SH-SY5Y (cell line): ENCODE measurements at regions not wholly inside any gene's neighbourhood (a gene's known extent, or its start where the extent isn't known, plus 50 kb on each side); places are given as distances from the start of the nearest gene placed in this dataset.

Source experiments
- GATA2 ChIP-seq: IDR thresholded peaks from 2 replicates; pipeline ENCODE4 v1.6.1; 2011; ENCODE audit warnings: mild to moderate bottlenecking, low read depth, low read length
- GATA3 ChIP-seq: IDR thresholded peaks from 2 replicates; pipeline ENCODE4 v1.6.1; 2011; ENCODE audit warnings: low read depth, mild to moderate bottlenecking, low read length, moderate library complexity

- TF ChIP-seq GATA2 (no peak), GATA3 (no peak)
Measured at GRCh38 chr10:21413268-21413667, 112.2 kb downstream of the SKIDA1 start.
